Inferior parietal cortex (tissue), 1 donor: ENCODE measurements at regions not wholly inside any gene's neighbourhood (a gene's known extent, or its start where the extent isn't known, plus 50 kb on each side); places are given as distances from the start of the nearest gene placed in this dataset.

Source experiments
- DNase-seq: peaks from one replicate; pipeline ENCODE4 v3.0.0-alpha.2; 2016; ENCODE audit errors: extremely low spot score

- no peak for DNase-seq
These were observed 56.4 kb downstream of the CRYGS start for GRCh38 chr3:186487819-186488218.

GRCh38 chr3:186487037-186487436 lies 57.1 kb downstream of the CRYGS start:
- no peak for DNase-seq

- no peak for DNase-seq
These were observed 60.4 kb downstream of the CRYGS start for GRCh38 chr3:186483611-186484340.

- DNase-seq = no peak
These were observed 62.7 kb downstream of the CRYGS start for GRCh38 chr3:186481526-186481925.

GRCh38 chr3:186477876-186478275 lies 66.3 kb downstream of the CRYGS start:
- DNase-seq = no peak

- DNase-seq = no peak
These were observed 67.1 kb downstream of the CRYGS start for GRCh38 chr3:186477033-186477432.

GRCh38 chr3:186476541-186476940 lies 67.6 kb downstream of the CRYGS start:
- no peak for DNase-seq

DNA sequence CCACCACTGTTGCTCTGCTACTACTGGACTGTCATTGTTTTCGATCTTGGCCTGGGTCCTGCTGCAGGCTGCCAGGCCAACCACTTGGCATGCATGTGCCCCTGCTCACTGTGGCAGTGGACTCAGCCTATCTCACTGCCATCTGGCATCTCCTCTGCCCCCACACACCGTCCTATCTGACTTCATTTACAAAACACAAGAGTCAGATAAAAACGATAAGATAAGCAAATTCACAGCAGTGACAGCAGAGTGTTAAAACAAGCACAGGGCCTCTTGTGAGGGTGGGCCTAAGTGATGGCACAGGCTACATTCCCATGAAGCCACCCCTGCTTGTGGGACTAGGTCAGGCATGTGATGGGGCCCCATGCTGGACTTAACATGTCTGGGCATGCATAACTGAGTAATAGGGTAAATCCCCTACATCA lies 68.1 kb downstream of the CRYGS start:
- peak; percentile 79 for DNase-seq

- DNase-seq = no peak
These were observed 71.0 kb downstream of the CRYGS start for GRCh38 chr3:186473166-186473565.

- no peak for DNase-seq
These were observed 71.6 kb downstream of the CRYGS start for GRCh38 chr3:186472456-186473008.

DNA sequence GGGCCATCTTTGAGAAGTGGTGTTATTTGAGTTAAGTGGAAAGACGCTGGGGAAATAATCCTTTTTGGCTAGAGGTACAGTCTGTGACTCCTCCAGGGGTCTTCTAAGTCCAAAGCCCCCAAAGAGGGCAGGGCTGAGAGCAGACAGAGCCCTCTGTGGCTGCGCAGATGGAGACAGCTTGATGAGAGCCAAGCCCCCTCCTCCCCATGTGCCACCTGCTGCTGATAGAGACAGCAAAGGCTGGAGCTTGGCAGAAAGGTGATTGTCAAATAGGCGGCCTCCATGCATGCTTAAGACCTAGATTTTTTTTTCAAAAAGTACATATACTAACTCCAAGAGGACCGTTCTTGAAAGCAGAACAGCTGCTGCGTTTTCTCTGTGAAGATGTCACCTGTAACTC lies 72.4 kb downstream of the CRYGS start:
- DNase-seq = no peak

DNA sequence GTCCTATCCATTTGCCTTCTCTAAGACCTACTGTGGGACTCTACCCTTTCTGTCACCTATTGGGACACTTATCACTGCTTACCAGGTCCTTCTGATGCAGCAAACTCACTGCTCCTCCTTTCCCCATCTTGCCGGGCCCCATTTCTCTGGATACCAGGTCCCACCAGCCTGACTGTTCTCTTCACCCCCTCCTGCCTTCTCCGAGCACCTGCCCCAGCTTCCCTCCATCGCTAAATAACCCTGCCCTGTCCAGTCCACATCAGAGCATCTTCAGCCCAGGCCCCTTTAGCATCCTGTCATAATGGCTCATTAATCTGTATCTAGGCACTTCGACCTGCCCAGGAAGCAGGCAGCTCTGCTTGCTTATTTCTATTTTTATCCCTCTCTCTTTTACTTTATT lies 74.7 kb downstream of the CRYGS start:
- DNase-seq = no peak

GRCh38 chr3:186467969-186468368 lies 76.2 kb downstream of the CRYGS start:
- no peak for DNase-seq

DNA sequence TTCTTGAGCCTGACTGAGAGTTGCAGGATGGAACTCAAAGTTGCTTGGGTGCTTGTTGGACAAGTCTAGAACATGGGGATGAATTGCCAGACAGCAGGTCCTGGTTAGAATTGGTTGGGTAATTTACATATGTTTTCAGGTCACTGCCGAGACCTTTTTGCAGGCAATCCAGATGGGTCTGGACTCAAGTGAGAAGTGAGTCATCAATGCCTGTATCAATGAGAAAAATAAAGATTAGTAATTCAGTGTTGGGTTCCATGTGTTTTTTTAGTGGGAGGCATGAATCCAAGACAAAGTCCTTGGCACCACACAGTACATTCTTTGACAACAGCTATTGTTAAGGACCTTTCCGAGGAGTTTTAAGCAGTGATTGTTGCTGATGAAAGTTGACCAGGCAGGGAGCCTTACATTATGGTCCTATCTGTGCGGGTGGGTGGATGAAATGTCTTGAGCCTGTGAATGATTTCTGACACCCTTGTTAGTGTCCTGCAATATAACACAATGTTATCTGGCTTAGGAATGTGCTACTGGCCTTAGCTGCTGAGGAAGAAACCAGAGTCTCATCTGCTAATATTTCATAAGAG lies 77.7 kb downstream of the CRYGS start:
- DNase-seq = no peak

GRCh38 chr3:186465508-186465907 lies 78.7 kb downstream of the CRYGS start:
- no peak for DNase-seq

DNA sequence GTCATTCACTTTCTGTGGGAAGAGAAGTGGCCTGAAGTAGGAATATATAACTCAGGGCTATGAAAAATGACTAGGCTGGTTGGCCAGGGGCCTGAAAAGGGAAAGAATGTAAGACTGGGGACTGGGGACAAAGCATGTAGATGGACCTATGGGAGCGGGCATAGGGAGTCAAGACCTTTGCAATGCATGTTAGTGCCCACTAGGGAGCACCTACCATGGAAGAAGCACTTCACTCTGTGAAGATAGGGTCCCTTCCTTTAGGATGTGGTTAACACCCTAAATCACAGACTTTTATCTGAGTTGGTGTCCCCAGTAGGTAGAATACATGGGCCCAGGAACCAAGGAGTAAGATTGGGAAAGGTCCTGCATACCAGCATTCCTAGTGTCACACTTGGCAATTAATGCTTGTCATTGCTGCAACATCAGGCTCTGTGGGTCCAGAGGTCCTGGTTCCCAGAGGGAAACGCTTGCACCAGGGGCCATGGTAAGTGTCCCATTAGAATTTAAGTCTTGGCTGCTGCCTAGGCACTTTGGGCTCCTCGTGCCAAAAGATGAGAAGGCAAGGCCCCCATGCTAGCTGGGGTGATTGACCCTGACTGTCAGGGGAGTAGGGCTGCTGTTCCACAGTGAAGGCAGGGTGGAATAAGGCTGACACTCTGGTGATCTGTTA lies 79.6 kb downstream of the CRYGS start:
- DNase-seq = no peak

GRCh38 chr3:186461141-186461540 lies 83.0 kb downstream of the CRYGS start:
- no peak for DNase-seq

DNA sequence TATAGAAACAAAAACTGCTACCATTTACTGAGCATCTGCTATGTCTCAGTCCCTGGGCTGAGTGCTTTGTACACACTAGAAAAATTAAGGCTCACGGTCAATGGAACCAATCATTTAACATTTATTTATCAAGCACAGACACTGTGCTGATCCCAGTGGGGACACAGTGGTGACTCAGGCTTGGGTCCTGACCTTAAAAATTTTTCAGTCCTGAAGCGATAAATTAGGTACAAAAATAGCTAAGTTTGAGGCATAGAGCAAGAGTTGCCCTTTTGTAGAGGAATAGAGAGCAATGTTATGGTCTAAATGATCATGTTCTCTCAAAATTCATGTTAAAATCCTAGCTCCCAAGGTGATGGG lies 85.1 kb downstream of the CRYGS start:
- DNase-seq = no peak

DNA sequence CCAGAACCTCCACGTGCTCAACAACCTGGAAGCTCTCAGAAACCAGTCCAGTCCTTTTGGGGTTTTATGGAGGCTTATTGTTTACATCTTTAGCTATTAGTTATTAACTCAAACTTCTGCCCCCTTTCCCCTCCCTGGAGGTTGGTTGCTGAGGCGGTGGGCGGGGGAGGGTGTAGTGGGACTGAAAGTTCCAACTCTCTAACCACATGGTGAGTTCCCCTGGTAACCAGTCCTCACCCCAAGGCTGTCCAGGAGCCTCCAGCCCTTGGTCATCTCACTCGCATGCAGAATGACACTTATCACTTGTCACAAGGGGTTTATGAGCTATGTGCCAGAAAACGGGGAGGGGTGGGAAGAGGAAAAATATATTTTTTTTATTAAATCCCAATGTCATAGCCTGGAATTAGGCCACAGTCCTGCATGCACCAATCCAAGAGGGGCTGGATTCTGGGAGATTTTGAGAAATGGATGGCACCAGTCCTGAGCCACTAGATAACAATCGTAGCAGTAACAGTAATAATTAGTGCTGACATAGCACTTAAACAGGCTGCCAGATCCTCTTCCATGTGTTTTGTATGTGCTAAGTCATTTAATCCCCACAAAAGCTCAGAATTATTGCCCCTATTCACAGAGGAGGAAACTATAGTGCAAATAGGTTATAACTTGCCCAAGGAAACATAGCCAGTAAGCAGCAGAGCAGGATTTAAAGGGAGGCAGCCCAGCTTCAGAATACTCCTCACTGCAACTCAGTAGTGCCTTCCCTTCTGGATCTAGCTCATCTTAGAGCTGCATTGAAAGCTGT lies 85.7 kb downstream of the CRYGS start:
- DNase-seq = no peak

GRCh38 chr3:186457236-186457635 lies 86.9 kb downstream of the CRYGS start:
- DNase-seq = no peak

- DNase-seq = no peak
These were observed 87.4 kb downstream of the CRYGS start for GRCh38 chr3:186456731-186457191.
